ENCODE measurements at regions not wholly inside any gene's neighbourhood (a gene's known extent, or its start where the extent isn't known, plus 50 kb on each side); places are given as distances from the start of the nearest gene placed in this dataset.

- TF ChIP-seq JUNB (IDR thresholded peaks at IDR 0.05; ENCODE audit: unreplicated experiment) (no peak), POLR2AphosphoS5 (IDR thresholded peaks at IDR 0.05; ENCODE audit: low read depth) (no peak), CTCF (conservative IDR thresholded peaks at IDR 0.05; ENCODE audit: low read depth in 2 of 2) (no peak), EZH2 (IDR thresholded peaks at IDR 0.05; ENCODE audit: low read depth, unreplicated experiment) (no peak), EZH2phosphoT487 (IDR thresholded peaks at IDR 0.05; ENCODE audit: unreplicated experiment) (no peak), REST (IDR thresholded peaks at IDR 0.05; ENCODE audit: unreplicated experiment) (no peak), ZNF331 (CRISPR knock-in tag; IDR thresholded peaks at IDR 0.05; ENCODE audit: low read depth) (no peak), CREB1 (CRISPR knock-in tag; IDR thresholded peaks at IDR 0.05; ENCODE audit: low read depth) (no peak), ZNF114 (CRISPR knock-in tag; IDR thresholded peaks at IDR 0.05) (no peak), NANOG (IDR thresholded peaks at IDR 0.05; ENCODE audit: borderline replicate concordance) (no peak)
- TF ChIP-seq, protein P1, sequence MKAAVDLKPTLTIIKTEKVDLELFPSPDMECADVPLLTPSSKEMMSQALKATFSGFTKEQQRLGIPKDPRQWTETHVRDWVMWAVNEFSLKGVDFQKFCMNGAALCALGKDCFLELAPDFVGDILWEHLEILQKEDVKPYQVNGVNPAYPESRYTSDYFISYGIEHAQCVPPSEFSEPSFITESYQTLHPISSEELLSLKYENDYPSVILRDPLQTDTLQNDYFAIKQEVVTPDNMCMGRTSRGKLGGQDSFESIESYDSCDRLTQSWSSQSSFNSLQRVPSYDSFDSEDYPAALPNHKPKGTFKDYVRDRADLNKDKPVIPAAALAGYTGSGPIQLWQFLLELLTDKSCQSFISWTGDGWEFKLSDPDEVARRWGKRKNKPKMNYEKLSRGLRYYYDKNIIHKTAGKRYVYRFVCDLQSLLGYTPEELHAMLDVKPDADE (IDR thresholded peaks at IDR 0.05): no peak
Measured at GRCh38 chr6:81158956-81159355, 593.5 kb downstream of the TENT5A start.

Measured in GM23338 (cell line).